HEK293 (cell line): ENCODE measurements at regions not wholly inside any gene's neighbourhood (a gene's known extent, or its start where the extent isn't known, plus 50 kb on each side); places are given as distances from the start of the nearest gene placed in this dataset.

Source experiments
- CTCF ChIA-PET: fragments of 350-600 bp; formaldehyde crosslinking; extraction: SDS; loops from one replicate; lab custom pipeline; 2021; ENCODE audit warnings: antibody characterized with exemption; lab: Yijun Ruan, JAX
- POLR2A ChIA-PET: fragments of 300-600 bp; formaldehyde crosslinking; extraction: SDS; loops from one replicate; lab custom pipeline; 2020; ENCODE audit warnings: antibody characterized with exemption, inconsistent platforms; lab: Yijun Ruan, JAX
- H3K27ac ChIP-seq: fragments of 200-500 bp; sonication (Bioruptor generic); 2 replicates; pipeline ENCODE4 v1.5.1; 2014; ENCODE audit warnings: low read depth, low read length, control low read depth, inconsistent platforms; ENCODE audit errors: extremely low read depth
- H3K36me3 ChIP-seq, 2 experiments: fragments of 200-500 bp in 1 of 2; sonication (Bioruptor generic) in 1 of 2; 1 replicate in 1 of 2; 2 replicates in 1 of 2; pipeline ENCODE4 v1.5.1; 2014 to 2017; ENCODE audit warnings: inconsistent platforms in 2 of 2, low read length in 2 of 2; ENCODE audit not compliant: control insufficient read depth in 2 of 2, insufficient read depth in 1 of 2
- H3K4me1 ChIP-seq: fragments of 200-500 bp; sonication (Bioruptor generic); 2 replicates; pipeline ENCODE4 v1.5.1; 2014; ENCODE audit warnings: mild to moderate bottlenecking, low read length, inconsistent platforms; ENCODE audit not compliant: control insufficient read depth, insufficient read depth
- H3K4me3 ChIP-seq: 2 replicates; pipeline ENCODE4 v1.5.1; 2011; ENCODE audit warnings: low read depth, mild to moderate bottlenecking, control low read depth, low read length, moderate library complexity
- H3K9me3 ChIP-seq: fragments of 200-500 bp; sonication (Bioruptor generic); 2 replicates; pipeline ENCODE4 v1.5.1; 2014; ENCODE audit warnings: low read depth, low read length, inconsistent platforms; ENCODE audit not compliant: control insufficient read depth, insufficient read depth
- MZF1 ChIP-seq: fragments of 450-650 bp; formaldehyde crosslinking; IDR thresholded peaks from 2 replicates; pipeline ENCODE4 v1.5.1; 2017; ENCODE audit warnings: missing biosample characterization, missing genetic modification characterization, borderline replicate concordance
- PRDM1 ChIP-seq: fragments of 450-650 bp; formaldehyde crosslinking; IDR thresholded peaks from 2 replicates; pipeline ENCODE4; 2016; ENCODE audit warnings: missing biosample characterization, missing genetic modification characterization
- SCRT1 ChIP-seq: fragments of 450-650 bp; formaldehyde crosslinking; IDR thresholded peaks from 2 replicates; pipeline ENCODE4 v1.5.1; 2016; ENCODE audit warnings: missing biosample characterization, missing genetic modification characterization, borderline replicate concordance
- SETDB1 ChIP-seq: IDR thresholded peaks from one replicate; pipeline ENCODE4 v1.6.1; 2017; ENCODE audit warnings: mild to moderate bottlenecking, low read length, moderate library complexity, mixed read lengths; ENCODE audit not compliant: insufficient read length
- ZBTB1 ChIP-seq: fragments of 450-650 bp; formaldehyde crosslinking; IDR thresholded peaks from 2 replicates; pipeline ENCODE4 v1.5.1; 2016; ENCODE audit warnings: missing biosample characterization, missing genetic modification characterization
- ZBTB21 ChIP-seq: fragments of 450-650 bp; formaldehyde crosslinking; IDR thresholded peaks from 2 replicates; pipeline ENCODE4 v1.5.1; 2017; ENCODE audit warnings: missing biosample characterization, missing genetic modification characterization
- ZNF10 ChIP-seq: fragments of 450-650 bp; formaldehyde crosslinking; IDR thresholded peaks from 2 replicates; pipeline ENCODE4 v1.5.1; 2017; ENCODE audit warnings: missing biosample characterization, missing genetic modification characterization
- ZNF16 ChIP-seq: fragments of 450-650 bp; formaldehyde crosslinking; IDR thresholded peaks from 2 replicates; pipeline ENCODE4 v1.5.1; 2016; ENCODE audit warnings: low read depth, missing biosample characterization, missing genetic modification characterization
- ZNF184 ChIP-seq: fragments of 450-650 bp; IDR thresholded peaks from 2 replicates; pipeline ENCODE4 v1.5.1; 2018; ENCODE audit warnings: missing biosample characterization, mild to moderate bottlenecking, missing genetic modification characterization
- ZNF19 ChIP-seq: fragments of 450-650 bp; formaldehyde crosslinking; IDR thresholded peaks from 2 replicates; pipeline ENCODE4; 2016; ENCODE audit warnings: missing biosample characterization, missing genetic modification characterization, low read depth
- ZNF2 ChIP-seq: fragments of 450-650 bp; formaldehyde crosslinking; IDR thresholded peaks from 2 replicates; pipeline ENCODE4 v1.5.1; 2016; ENCODE audit warnings: missing biosample characterization, missing genetic modification characterization
- ZNF202 ChIP-seq: fragments of 450-650 bp; formaldehyde crosslinking; IDR thresholded peaks from 2 replicates; pipeline ENCODE4 v1.5.1; 2016; ENCODE audit warnings: missing biosample characterization, missing genetic modification characterization, borderline replicate concordance
- ZNF211 ChIP-seq: fragments of 450-650 bp; formaldehyde crosslinking; IDR thresholded peaks from 2 replicates; pipeline ENCODE4 v1.5.1; 2016; ENCODE audit warnings: low read depth, missing biosample characterization, missing genetic modification characterization
- ZNF221 ChIP-seq: fragments of 450-650 bp; formaldehyde crosslinking; IDR thresholded peaks from 2 replicates; pipeline ENCODE4 v1.5.1; 2017; ENCODE audit warnings: missing biosample characterization, missing genetic modification characterization, borderline replicate concordance
- ZNF274 ChIP-seq, 2 experiments: fragments of 200-500 bp in 1 of 2; fragments of 450-650 bp in 1 of 2; sonication (Bioruptor generic) in 1 of 2; formaldehyde crosslinking in 1 of 2; IDR thresholded peaks; 2 replicates each; pipeline versions ENCODE4 v1.5.1 to v1.6.1; 2014 to 2016; ENCODE audit warnings: borderline replicate concordance in 1 of 2, inconsistent platforms in 1 of 2, low read length in 1 of 2, missing biosample characterization in 1 of 2, missing genetic modification characterization in 1 of 2
- ZNF335 ChIP-seq: fragments of 450-650 bp; formaldehyde crosslinking; conservative IDR thresholded peaks from 2 replicates; pipeline ENCODE4 v1.5.1; 2016; ENCODE audit warnings: missing biosample characterization, missing genetic modification characterization
- ZNF354C ChIP-seq: fragments of 450-650 bp; formaldehyde crosslinking; IDR thresholded peaks from 2 replicates; pipeline ENCODE4 v1.5.1; 2016; ENCODE audit warnings: missing biosample characterization, missing genetic modification characterization, low read depth, borderline replicate concordance
- ZNF426 ChIP-seq: fragments of 450-650 bp; formaldehyde crosslinking; IDR thresholded peaks from 2 replicates; pipeline ENCODE4 v1.5.1; 2017; ENCODE audit warnings: missing biosample characterization, missing genetic modification characterization, mild to moderate bottlenecking, inconsistent platforms, moderate library complexity
- ZNF510 ChIP-seq: fragments of 450-650 bp; formaldehyde crosslinking; IDR thresholded peaks from 2 replicates; pipeline ENCODE4 v1.5.1; 2018; ENCODE audit warnings: mild to moderate bottlenecking, missing genetic modification characterization, missing biosample characterization; ENCODE audit not compliant: insufficient replicate concordance
- ZNF529 ChIP-seq: fragments of 450-650 bp; formaldehyde crosslinking; IDR thresholded peaks from 2 replicates; pipeline ENCODE4 v1.5.1; 2017; ENCODE audit warnings: missing genetic modification characterization, missing biosample characterization; ENCODE audit not compliant: insufficient replicate concordance
- ZNF548 ChIP-seq: fragments of 450-650 bp; formaldehyde crosslinking; IDR thresholded peaks from 2 replicates; pipeline ENCODE4 v1.5.1; 2016; ENCODE audit warnings: missing biosample characterization, missing genetic modification characterization
- ZNF571 ChIP-seq: fragments of 450-650 bp; formaldehyde crosslinking; IDR thresholded peaks from 2 replicates; pipeline ENCODE4 v1.5.0; 2017; ENCODE audit warnings: missing biosample characterization, missing genetic modification characterization
- ZNF596 ChIP-seq: fragments of 450-650 bp; IDR thresholded peaks from 2 replicates; pipeline ENCODE4 v1.5.0; 2018; ENCODE audit warnings: missing biosample characterization, mild to moderate bottlenecking, missing genetic modification characterization, moderate library complexity
- ZNF610 ChIP-seq: fragments of 450-650 bp; formaldehyde crosslinking; IDR thresholded peaks from 2 replicates; pipeline ENCODE4 v1.5.1; 2016; ENCODE audit warnings: missing biosample characterization, missing genetic modification characterization, borderline replicate concordance
- ZNF621 ChIP-seq: fragments of 450-650 bp; formaldehyde crosslinking; IDR thresholded peaks from 2 replicates; pipeline ENCODE4 v1.5.1; 2017; ENCODE audit warnings: missing biosample characterization, missing genetic modification characterization
- ZNF707 ChIP-seq: fragments of 450-650 bp; formaldehyde crosslinking; IDR thresholded peaks from 2 replicates; pipeline ENCODE4 v1.5.1; 2016; ENCODE audit warnings: missing biosample characterization, missing genetic modification characterization
- TF ChIP-seq, protein P1 (sequence below): fragments of 450-650 bp; formaldehyde crosslinking; IDR thresholded peaks from 2 replicates; pipeline ENCODE4 v1.5.1; 2016; ENCODE audit warnings: missing biosample characterization, missing genetic modification characterization
- TF ChIP-seq, protein P2 (sequence below): fragments of 450-650 bp; IDR thresholded peaks from 2 replicates; pipeline ENCODE4 v1.5.1; 2018; ENCODE audit warnings: missing biosample characterization, missing genetic modification characterization

DNA sequence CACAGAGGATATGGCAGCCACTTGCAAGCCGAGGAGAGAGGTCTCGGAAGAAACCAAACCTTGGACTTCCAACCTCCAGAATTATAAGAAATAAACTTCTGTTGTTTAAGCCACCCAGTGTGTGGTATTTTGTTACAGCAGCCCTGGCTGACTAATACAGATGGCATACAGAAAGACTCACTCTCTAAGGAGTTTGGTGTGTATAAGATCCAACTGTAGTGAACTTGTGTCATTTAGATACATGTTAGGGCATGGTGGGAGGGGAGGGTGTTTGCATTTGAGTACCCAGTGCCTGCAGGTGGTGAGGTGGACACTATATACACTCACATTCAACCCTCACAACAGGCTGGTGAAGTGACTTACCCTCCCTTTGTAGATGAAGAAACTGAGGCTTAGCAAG lies 233.2 kb upstream of the KLF3 start:
- ChIA-PET POLR2A (no interaction called here), CTCF (no interaction called here)

DNA sequence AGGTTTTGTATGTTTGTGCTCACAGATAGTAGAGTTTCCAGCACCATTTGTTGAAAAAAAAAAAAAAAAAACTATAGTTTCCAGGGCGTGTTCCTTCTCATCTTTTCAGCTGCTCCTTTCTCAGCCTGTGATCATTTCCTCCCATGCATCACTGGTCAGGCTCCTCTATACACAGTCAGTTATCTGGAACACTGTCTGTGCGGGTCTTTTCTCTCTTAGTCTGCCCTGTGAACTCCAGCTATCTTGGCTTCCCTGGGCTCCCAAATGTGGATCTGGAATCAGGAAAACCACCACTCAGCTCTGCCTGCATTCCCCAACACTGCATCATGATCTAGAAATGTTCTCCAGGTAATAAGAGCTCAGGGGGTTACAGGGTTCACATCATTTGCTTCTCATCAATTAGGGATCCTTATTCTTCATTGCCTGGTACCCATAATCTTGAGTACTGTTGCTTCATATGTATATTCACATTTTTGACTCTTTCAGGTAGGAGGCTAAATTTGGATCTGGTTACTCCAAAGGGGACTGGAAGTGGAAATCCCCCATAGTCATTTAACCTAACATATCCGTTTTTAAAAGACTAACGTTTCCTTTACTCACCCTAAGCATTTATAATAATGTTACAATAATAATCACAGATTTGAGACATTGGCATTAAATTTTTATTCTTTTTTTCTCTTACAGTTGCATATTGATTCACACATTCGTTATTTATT lies 221.8 kb upstream of the KLF3 start:
- Histone ChIP-seq H3K27ac (no peak overlapping the region), H3K4me3 (no peak overlapping the region), H3K36me3 (no peaks in the 10 kb centered on the region), H3K4me1 (no peaks in the 10 kb centered on the region), H3K9me3 (no peaks in the 10 kb centered on the region)
- TF ChIP-seq ZBTB1 (tag by site-specific recombination) (no peak), SETDB1 (no peak), ZNF354C (tag by site-specific recombination) (no peak), SCRT1 (no peak), ZNF335 (tag by site-specific recombination) (no peak), ZNF202 (no peak), ZNF571 (tag by site-specific recombination) (no peak), ZNF596 (no peak), ZNF16 (tag by site-specific recombination) (no peak), PRDM1 (tag by site-specific recombination) (no peak)
- TF ChIP-seq, protein P1, sequence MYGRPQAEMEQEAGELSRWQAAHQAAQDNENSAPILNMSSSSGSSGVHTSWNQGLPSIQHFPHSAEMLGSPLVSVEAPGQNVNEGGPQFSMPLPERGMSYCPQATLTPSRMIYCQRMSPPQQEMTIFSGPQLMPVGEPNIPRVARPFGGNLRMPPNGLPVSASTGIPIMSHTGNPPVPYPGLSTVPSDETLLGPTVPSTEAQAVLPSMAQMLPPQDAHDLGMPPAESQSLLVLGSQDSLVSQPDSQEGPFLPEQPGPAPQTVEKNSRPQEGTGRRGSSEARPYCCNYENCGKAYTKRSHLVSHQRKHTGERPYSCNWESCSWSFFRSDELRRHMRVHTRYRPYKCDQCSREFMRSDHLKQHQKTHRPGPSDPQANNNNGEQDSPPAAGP: no peak
- ChIA-PET POLR2A (no interaction called here), CTCF (no interaction called here)

More for the DNA sequence above, 233.2 kb upstream of the KLF3 start:
- H3K36me3 ChIP-seq: no peaks in the 10 kb centered on the region
- TF ChIP-seq ZNF221 (tag by site-specific recombination) (no peak), ZNF274 (IDR thresholded peaks at IDR 0.05; ENCODE audit: low read length) (no peak), ZNF274 (tag by site-specific recombination; IDR thresholded peaks at IDR 0.05; ENCODE audit: borderline replicate concordance) (no peak), ZNF610 (tag by site-specific recombination) (no peak), ZNF707 (no peak), MZF1 (tag by site-specific recombination) (no peak), ZBTB21 (tag by site-specific recombination) (no peak), ZNF426 (tag by site-specific recombination) (no peak), ZNF211 (tag by site-specific recombination) (no peak), ZNF621 (tag by site-specific recombination) (no peak), ZNF548 (tag by site-specific recombination) (no peak), ZNF2 (tag by site-specific recombination) (no peak), ZNF19 (tag by site-specific recombination) (no peak), ZNF10 (tag by site-specific recombination) (no peak), ZNF184 (tag by site-specific recombination) (no peak), ZNF510 (tag by site-specific recombination) (no peak), ZNF529 (tag by site-specific recombination) (no peak)
- TF ChIP-seq, protein P2, sequence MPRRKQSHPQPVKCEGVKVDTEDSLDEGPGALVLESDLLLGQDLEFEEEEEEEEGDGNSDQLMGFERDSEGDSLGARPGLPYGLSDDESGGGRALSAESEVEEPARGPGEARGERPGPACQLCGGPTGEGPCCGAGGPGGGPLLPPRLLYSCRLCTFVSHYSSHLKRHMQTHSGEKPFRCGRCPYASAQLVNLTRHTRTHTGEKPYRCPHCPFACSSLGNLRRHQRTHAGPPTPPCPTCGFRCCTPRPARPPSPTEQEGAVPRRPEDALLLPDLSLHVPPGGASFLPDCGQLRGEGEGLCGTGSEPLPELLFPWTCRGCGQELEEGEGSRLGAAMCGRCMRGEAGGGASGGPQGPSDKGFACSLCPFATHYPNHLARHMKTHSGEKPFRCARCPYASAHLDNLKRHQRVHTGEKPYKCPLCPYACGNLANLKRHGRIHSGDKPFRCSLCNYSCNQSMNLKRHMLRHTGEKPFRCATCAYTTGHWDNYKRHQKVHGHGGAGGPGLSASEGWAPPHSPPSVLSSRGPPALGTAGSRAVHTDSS (tag by site-specific recombination): no peak
- H3K4me3 ChIP-seq: no peak overlapping the region
- no peak overlapping the region for H3K27ac ChIP-seq
- no peaks in the 10 kb centered on the region for H3K4me1 ChIP-seq
- H3K9me3 ChIP-seq: no peaks in the 10 kb centered on the region
